Suprapubic skin (tissue), 4 donors: ENCODE measurements at regions not wholly inside any gene's neighbourhood (a gene's known extent, or its start where the extent isn't known, plus 50 kb on each side); places are given as distances from the start of the nearest gene placed in this dataset.

Source experiments
- EP300 ChIP-seq: sonication (generic); formaldehyde crosslinking; IDR thresholded peaks from one replicate; pipeline ENCODE4 v1.6.1; 2017; ENCODE audit warnings: antibody characterized with exemption
- POLR2A ChIP-seq, 2 donors: fragments of 450-650 bp; IDR thresholded peaks; one replicate each; pipeline ENCODE4 v1.6.1; 2017; ENCODE audit warnings: antibody characterized with exemption in 2 of 2, mild to moderate bottlenecking in 2 of 2, moderate library complexity in 2 of 2
- POLR2AphosphoS5 ChIP-seq, 3 donors: sonication (generic); formaldehyde crosslinking; IDR thresholded peaks; one replicate each; pipeline ENCODE4 v1.6.1; 2017; ENCODE audit warnings: antibody characterized with exemption in 3 of 3
- TF ChIP-seq, protein P1 (sequence below), 2 donors: fragments of 200-600 bp in 1 of 2; fragments of 450-650 bp in 1 of 2; sonication (generic) in 1 of 2; IDR thresholded peaks; one replicate each; pipeline ENCODE4 v1.5.1; 2016 to 2019; ENCODE audit warnings: antibody characterized with exemption in 2 of 2, mild to moderate bottlenecking in 1 of 2, moderate library complexity in 1 of 2

DNA sequence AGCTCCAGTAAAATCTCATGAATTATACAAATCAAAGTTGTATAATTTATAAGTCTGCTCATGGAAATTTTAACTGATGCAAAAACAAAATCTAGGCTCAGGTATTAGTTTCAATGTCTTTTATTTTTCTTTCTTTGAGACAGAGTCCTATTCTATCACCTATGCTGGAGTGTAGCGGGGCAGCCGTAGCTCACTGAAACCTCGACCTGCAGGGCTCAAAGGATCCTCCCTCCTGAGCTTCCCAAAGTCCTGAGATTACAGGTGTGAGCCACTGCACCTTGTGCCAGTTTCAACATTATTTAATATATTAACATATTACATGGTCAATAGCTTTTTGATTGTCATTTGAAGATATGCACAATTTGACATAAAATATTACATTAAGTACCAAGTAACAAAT is 678.7 kb downstream of the ARAP2 start:
- TF ChIP-seq, protein P1, sequence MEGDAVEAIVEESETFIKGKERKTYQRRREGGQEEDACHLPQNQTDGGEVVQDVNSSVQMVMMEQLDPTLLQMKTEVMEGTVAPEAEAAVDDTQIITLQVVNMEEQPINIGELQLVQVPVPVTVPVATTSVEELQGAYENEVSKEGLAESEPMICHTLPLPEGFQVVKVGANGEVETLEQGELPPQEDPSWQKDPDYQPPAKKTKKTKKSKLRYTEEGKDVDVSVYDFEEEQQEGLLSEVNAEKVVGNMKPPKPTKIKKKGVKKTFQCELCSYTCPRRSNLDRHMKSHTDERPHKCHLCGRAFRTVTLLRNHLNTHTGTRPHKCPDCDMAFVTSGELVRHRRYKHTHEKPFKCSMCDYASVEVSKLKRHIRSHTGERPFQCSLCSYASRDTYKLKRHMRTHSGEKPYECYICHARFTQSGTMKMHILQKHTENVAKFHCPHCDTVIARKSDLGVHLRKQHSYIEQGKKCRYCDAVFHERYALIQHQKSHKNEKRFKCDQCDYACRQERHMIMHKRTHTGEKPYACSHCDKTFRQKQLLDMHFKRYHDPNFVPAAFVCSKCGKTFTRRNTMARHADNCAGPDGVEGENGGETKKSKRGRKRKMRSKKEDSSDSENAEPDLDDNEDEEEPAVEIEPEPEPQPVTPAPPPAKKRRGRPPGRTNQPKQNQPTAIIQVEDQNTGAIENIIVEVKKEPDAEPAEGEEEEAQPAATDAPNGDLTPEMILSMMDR (IDR thresholded peaks at IDR 0.05): no peak
- TF ChIP-seq POLR2A (IDR thresholded peaks at IDR 0.05) (no peak), EP300 (no peak), POLR2AphosphoS5 (IDR thresholded peaks at IDR 0.05) (no peak)
